ENCODE measurements at regions not wholly inside any gene's neighbourhood (a gene's known extent, or its start where the extent isn't known, plus 50 kb on each side); places are given as distances from the start of the nearest gene placed in this dataset.

- H3K27ac ChIP-seq (ENCODE audit: low read depth in 1 of 2, low read length in 2 of 2), result no peak overlapping the region
- intact Hi-C loops (cut with DNase I, micrococcal nuclease), result no loop called here
- H3K27me3 Mint-ChIP-seq, result no peaks in the 10 kb centered on the region
- H3K36me3 Mint-ChIP-seq (ENCODE audit: low read depth), result no peaks in the 10 kb centered on the region
- H3K9me3 ChIP-seq (ENCODE audit: control insufficient read depth in 1 of 2, insufficient read depth in 1 of 2, low read length in 2 of 2), result peaks cover 0 to 12% of the 10 kb centered on the region in 2 experiments
- CTCF ChIA-PET, result no interaction called here
- H3K4me3 ChIP-seq (ENCODE audit: low read length), result no peak overlapping the region
- no peaks in the 10 kb centered on the region for H3K4me1 ChIP-seq (ENCODE audit: insufficient read depth, low read length)
- TF ChIP-seq CTCF (IDR thresholded peaks at IDR 0.05), result no peak
- no peaks in the 10 kb centered on the region for H3K36me3 ChIP-seq (ENCODE audit: insufficient read depth, low read length)
- no peaks in the 10 kb centered on the region for H3K27me3 ChIP-seq (ENCODE audit: control insufficient read depth in 1 of 2, insufficient read depth in 2 of 2, low read length in 2 of 2)
- POLR2A ChIA-PET, result no interaction called here
- ATAC-seq (ENCODE audit: poor library complexity), result no peak
- no peak for DNase-seq
- H3K4me1 Mint-ChIP-seq (ENCODE audit: low read depth), result no peaks in the 10 kb centered on the region
- no peak overlapping the region for H3K4me3 Mint-ChIP-seq
- no peak overlapping the region for H3K27ac Mint-ChIP-seq
- H3K9me3 Mint-ChIP-seq, result no peaks in the 10 kb centered on the region
Observed at GRCh38 chr18:11412811-11413210, 196.6 kb upstream of the SLC35G4 start.

- ChIA-PET CTCF (no interaction called here), POLR2A (no interaction called here)
- Histone ChIP-seq H3K36me3 (ENCODE audit: insufficient read depth, low read length) (no peaks in the 10 kb centered on the region), H3K4me3 (ENCODE audit: low read length) (no peak overlapping the region), H3K9me3 (ENCODE audit: control insufficient read depth in 1 of 2, insufficient read depth in 1 of 2, low read length in 2 of 2) (peaks cover 0 to 12% of the 10 kb centered on the region in 2 experiments), H3K27me3 (ENCODE audit: control insufficient read depth in 1 of 2, insufficient read depth in 2 of 2, low read length in 2 of 2) (no peaks in the 10 kb centered on the region), H3K27ac (ENCODE audit: low read depth in 1 of 2, low read length in 2 of 2) (no peak overlapping the region), H3K4me1 (ENCODE audit: insufficient read depth, low read length) (no peaks in the 10 kb centered on the region)
- no peaks in the 10 kb centered on the region for H3K4me1 Mint-ChIP-seq (ENCODE audit: low read depth)
- intact Hi-C loops (cut with DNase I, micrococcal nuclease), result no loop called here
- no peak for TF ChIP-seq CTCF (IDR thresholded peaks at IDR 0.05)
- no peaks in the 10 kb centered on the region for H3K27me3 Mint-ChIP-seq
- no peak overlapping the region for H3K4me3 Mint-ChIP-seq
- no peak for ATAC-seq (ENCODE audit: poor library complexity)
- no peaks in the 10 kb centered on the region for H3K36me3 Mint-ChIP-seq (ENCODE audit: low read depth)
- H3K27ac Mint-ChIP-seq, result no peak overlapping the region
- DNase-seq, result no peak
- no peaks in the 10 kb centered on the region for H3K9me3 Mint-ChIP-seq
Observed at GRCh38 chr18:11411048-11411447, 198.3 kb upstream of the SLC35G4 start.

GRCh38 chr18:11408555-11409065, 200.8 kb upstream of the SLC35G4 start:
- ATAC-seq (ENCODE audit: poor library complexity) (no peak), DNase-seq (no peak)
- peaks cover 0 to 7% of the 10 kb centered on the region in 2 experiments for H3K9me3 ChIP-seq (ENCODE audit: control insufficient read depth in 1 of 2, insufficient read depth in 1 of 2, low read length in 2 of 2)
- H3K27ac ChIP-seq (ENCODE audit: low read depth in 1 of 2, low read length in 2 of 2), result no peak overlapping the region
- H3K27me3 Mint-ChIP-seq, result no peaks in the 10 kb centered on the region
- no peaks in the 10 kb centered on the region for H3K36me3 ChIP-seq (ENCODE audit: insufficient read depth, low read length)
- intact Hi-C loops (cut with DNase I, micrococcal nuclease), result no loop called here
- no peaks in the 10 kb centered on the region for H3K36me3 Mint-ChIP-seq (ENCODE audit: low read depth)
- no peak for TF ChIP-seq CTCF (IDR thresholded peaks at IDR 0.05)
- no peak overlapping the region for H3K4me3 ChIP-seq (ENCODE audit: low read length)
- POLR2A ChIA-PET, result no interaction called here
- H3K4me3 Mint-ChIP-seq, result no peak overlapping the region
- no peak overlapping the region for H3K27ac Mint-ChIP-seq
- H3K9me3 Mint-ChIP-seq, result no peaks in the 10 kb centered on the region
- H3K4me1 ChIP-seq (ENCODE audit: insufficient read depth, low read length), result no peaks in the 10 kb centered on the region
- CTCF ChIA-PET, result no interaction called here
- H3K4me1 Mint-ChIP-seq (ENCODE audit: low read depth), result no peaks in the 10 kb centered on the region
- H3K27me3 ChIP-seq (ENCODE audit: control insufficient read depth in 1 of 2, insufficient read depth in 2 of 2, low read length in 2 of 2), result no peaks in the 10 kb centered on the region
